ENCODE measurements at regions not wholly inside any gene's neighbourhood (a gene's known extent, or its start where the extent isn't known, plus 50 kb on each side); places are given as distances from the start of the nearest gene placed in this dataset.
"Not testable (repeated sequence)": the region's sequence is repeated elsewhere in the genome, so short reads cannot be mapped to it uniquely, and the experiment has no call there.

DNA sequence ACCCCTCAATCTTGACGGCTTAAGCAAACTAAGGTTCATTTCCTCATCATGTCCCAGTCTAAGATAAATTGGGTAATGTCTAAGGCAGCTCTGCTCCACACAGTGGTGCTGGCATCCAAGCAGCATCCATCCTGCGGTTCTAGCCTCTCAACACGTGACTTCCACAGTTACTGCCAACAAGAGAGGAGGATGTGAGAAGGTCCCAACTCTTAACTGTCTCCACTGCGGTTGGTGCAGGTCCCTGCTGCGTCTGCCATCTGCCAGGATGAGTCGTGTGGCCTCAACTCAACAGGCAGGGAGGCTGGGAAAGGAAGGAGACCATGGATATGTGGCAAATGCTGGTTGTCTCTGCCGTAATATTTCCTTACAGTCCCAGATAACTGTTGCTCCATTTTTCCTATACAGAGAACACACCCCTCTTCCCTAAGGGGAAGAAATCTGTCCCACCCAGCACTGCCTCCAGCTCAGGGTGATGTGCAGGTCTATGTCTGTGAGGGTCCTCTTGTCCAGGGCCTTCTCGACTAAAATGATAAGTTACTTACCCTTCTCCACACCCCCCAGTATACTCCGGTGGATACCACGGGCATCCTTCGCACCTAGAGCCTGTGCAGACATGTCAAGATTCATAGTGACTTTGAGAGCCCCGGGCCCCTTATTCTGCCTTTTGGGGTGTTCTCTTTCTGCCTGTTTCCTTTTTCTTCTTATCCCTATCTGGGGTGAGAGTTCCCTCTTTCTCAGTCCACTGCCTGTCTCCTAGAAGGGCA, 64.7 kb downstream of the KCNJ18 start:
- no TSS peak for BruUV-seq (replicated peaks)
- intact Hi-C loops (cut with micrococcal nuclease) = no loop called here
- H3K27me3 Mint-ChIP-seq (ENCODE audit: insufficient read depth, unreplicated experiment) = no peaks in the 10 kb centered on the region

DNA sequence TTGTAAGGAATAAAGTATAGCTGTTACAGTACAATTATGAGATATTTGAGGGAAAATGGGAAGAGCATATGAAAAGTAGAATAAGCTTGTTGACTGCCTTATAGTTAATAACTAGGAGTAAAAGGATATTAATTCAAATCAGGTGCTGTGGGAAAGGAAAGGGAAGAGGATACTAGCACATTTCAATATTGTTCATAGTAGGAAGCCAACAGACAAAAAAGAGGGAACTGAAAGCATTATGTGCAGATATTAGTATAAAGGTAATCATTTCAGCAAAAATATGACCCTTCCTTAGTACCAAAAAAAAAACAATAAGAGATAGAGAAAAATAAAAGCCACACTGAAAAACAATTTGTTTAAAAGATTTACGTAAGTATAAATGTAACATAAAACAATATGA, 67.3 kb downstream of the KCNJ18 start:
- POLR2A ChIA-PET = not testable (repeated sequence)
- H3K9me3 Mint-ChIP-seq (ENCODE audit: unreplicated experiment) = peaks cover 15% of the 10 kb centered on the region

More for the DNA sequence above, 64.7 kb downstream of the KCNJ18 start:
- no peaks in the 10 kb centered on the region for H3K36me3 Mint-ChIP-seq (ENCODE audit: insufficient read depth, unreplicated experiment)
- TF ChIP-seq, protein P1, sequence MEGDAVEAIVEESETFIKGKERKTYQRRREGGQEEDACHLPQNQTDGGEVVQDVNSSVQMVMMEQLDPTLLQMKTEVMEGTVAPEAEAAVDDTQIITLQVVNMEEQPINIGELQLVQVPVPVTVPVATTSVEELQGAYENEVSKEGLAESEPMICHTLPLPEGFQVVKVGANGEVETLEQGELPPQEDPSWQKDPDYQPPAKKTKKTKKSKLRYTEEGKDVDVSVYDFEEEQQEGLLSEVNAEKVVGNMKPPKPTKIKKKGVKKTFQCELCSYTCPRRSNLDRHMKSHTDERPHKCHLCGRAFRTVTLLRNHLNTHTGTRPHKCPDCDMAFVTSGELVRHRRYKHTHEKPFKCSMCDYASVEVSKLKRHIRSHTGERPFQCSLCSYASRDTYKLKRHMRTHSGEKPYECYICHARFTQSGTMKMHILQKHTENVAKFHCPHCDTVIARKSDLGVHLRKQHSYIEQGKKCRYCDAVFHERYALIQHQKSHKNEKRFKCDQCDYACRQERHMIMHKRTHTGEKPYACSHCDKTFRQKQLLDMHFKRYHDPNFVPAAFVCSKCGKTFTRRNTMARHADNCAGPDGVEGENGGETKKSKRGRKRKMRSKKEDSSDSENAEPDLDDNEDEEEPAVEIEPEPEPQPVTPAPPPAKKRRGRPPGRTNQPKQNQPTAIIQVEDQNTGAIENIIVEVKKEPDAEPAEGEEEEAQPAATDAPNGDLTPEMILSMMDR (IDR thresholded peaks at IDR 0.05; ENCODE audit: unreplicated experiment) = no peak
- DNase-seq (ENCODE audit: unreplicated experiment) = no peak
- H3K27ac Mint-ChIP-seq (ENCODE audit: low read depth, unreplicated experiment) = no peak overlapping the region
- peaks cover 22% of the 10 kb centered on the region for H3K9me3 Mint-ChIP-seq (ENCODE audit: unreplicated experiment)
- no peaks in the 10 kb centered on the region for H3K4me1 Mint-ChIP-seq (ENCODE audit: insufficient read depth, unreplicated experiment)
- POLR2A ChIA-PET = no interaction called here
- CTCF ChIA-PET = no interaction called here
- H3K4me3 Mint-ChIP-seq (ENCODE audit: unreplicated experiment) = no peak overlapping the region

DNA sequence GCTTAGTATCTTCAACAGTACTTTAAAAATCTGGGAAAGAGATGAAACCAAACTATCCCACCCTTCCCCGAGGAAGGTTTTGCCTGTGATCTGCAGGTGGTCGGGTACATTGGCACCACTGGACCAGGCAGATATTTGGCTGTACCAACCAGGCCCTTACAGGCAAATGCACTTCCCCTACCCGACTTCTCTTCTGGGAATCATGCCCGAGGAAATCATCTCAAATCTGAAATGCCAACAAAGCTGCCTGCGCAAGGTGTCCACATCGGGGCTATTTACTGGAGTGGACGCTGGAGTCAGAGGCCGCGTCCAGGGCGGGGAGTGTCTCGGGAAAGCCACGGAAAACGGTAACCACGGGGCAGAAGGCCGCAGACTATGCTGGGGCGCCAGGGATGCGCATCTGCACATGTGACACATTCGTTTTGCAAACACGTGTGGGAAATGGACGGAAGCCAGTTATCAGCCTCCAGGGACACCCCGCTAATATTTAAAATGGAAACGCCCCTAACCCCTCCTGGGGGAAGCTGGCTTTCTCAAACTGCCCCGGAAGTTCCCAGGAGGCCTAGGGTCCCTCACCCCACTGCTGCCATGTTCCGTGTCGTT, 71.5 kb downstream of the KCNJ18 start:
- BruUV-seq (replicated peaks); H3K4me3 Mint-ChIP-seq (ENCODE audit: unreplicated experiment); POLR2A ChIA-PET; DNase-seq (ENCODE audit: unreplicated experiment); intact Hi-C loops (cut with micrococcal nuclease); H3K27ac Mint-ChIP-seq (ENCODE audit: low read depth, unreplicated experiment); CTCF ChIA-PET; H3K36me3 Mint-ChIP-seq (ENCODE audit: insufficient read depth, unreplicated experiment); H3K27me3 Mint-ChIP-seq (ENCODE audit: insufficient read depth, unreplicated experiment); H3K4me1 Mint-ChIP-seq (ENCODE audit: insufficient read depth, unreplicated experiment): not testable (repeated sequence)
- peaks cover 16% of the 10 kb centered on the region for H3K9me3 Mint-ChIP-seq (ENCODE audit: unreplicated experiment)

More for the DNA sequence above, 67.3 kb downstream of the KCNJ18 start:
- H3K4me3 Mint-ChIP-seq (ENCODE audit: unreplicated experiment); DNase-seq (ENCODE audit: unreplicated experiment); H3K36me3 Mint-ChIP-seq (ENCODE audit: insufficient read depth, unreplicated experiment); H3K4me1 Mint-ChIP-seq (ENCODE audit: insufficient read depth, unreplicated experiment); BruUV-seq (replicated peaks); CTCF ChIA-PET; intact Hi-C loops (cut with micrococcal nuclease); H3K27ac Mint-ChIP-seq (ENCODE audit: low read depth, unreplicated experiment); H3K27me3 Mint-ChIP-seq (ENCODE audit: insufficient read depth, unreplicated experiment): not testable (repeated sequence)

DNA sequence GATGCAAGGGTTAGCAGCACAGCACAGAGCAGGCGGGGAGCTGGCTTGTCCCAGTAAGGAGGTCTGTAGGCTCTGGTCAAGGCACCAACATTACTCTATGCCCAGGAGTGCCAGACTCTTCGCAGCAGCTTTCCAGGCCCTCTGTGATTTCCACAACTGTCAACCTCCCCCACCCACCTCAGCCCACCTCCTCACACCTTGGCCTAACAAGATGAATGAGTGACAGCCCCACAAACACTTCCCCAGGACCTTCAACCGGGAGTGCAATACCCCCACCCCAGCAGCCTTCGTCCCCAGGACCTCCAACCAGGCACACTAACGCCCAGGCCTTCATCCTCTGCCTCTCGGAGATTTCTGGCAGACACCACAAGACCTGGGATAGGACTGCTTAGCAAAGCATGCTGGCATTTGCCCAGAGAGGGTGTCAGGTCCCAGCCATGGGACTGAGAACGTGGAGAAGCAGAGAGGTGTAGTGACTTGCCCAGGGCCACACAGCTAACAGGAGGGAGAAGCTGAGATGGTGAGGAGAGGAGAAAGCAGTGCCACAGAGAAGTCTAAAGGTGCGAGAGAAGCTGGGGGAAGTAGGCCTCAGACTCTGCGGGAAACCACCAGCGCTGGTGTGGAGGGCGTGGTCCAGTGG, 73.4 kb downstream of the KCNJ18 start:
- POLR2A ChIA-PET; DNase-seq (ENCODE audit: unreplicated experiment); H3K4me3 Mint-ChIP-seq (ENCODE audit: unreplicated experiment); H3K27ac Mint-ChIP-seq (ENCODE audit: low read depth, unreplicated experiment); H3K36me3 Mint-ChIP-seq (ENCODE audit: insufficient read depth, unreplicated experiment); H3K27me3 Mint-ChIP-seq (ENCODE audit: insufficient read depth, unreplicated experiment); BruUV-seq (replicated peaks); CTCF ChIA-PET; H3K4me1 Mint-ChIP-seq (ENCODE audit: insufficient read depth, unreplicated experiment); intact Hi-C loops (cut with micrococcal nuclease): not testable (repeated sequence)
- peaks cover 10% of the 10 kb centered on the region for H3K9me3 Mint-ChIP-seq (ENCODE audit: unreplicated experiment)

DNA sequence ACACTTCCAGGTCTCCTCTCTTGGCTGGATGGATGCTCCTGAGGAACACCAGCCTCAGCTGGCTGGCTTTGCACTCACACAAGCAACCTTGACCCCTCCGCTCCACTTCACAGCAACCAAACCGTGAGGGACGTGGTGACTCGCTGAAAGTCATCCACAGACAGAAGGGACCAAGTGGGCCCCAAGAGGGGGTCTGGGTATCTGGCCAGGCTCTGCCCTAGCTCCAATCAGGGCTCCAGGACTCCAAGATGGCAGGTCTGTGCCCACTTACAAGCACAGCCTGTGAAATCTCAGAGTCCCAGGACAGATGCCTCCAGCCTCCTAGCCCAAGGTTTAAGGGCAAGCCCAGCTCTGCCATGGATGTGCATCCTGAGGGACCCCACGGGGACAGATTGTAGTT, 74.2 kb downstream of the KCNJ18 start:
- DNase-seq (ENCODE audit: unreplicated experiment); H3K4me1 Mint-ChIP-seq (ENCODE audit: insufficient read depth, unreplicated experiment); H3K36me3 Mint-ChIP-seq (ENCODE audit: insufficient read depth, unreplicated experiment); POLR2A ChIA-PET; H3K27ac Mint-ChIP-seq (ENCODE audit: low read depth, unreplicated experiment); H3K4me3 Mint-ChIP-seq (ENCODE audit: unreplicated experiment); CTCF ChIA-PET; intact Hi-C loops (cut with micrococcal nuclease); H3K27me3 Mint-ChIP-seq (ENCODE audit: insufficient read depth, unreplicated experiment); BruUV-seq (replicated peaks): not testable (repeated sequence)
- H3K9me3 Mint-ChIP-seq (ENCODE audit: unreplicated experiment) = peaks cover 10% of the 10 kb centered on the region

DNA sequence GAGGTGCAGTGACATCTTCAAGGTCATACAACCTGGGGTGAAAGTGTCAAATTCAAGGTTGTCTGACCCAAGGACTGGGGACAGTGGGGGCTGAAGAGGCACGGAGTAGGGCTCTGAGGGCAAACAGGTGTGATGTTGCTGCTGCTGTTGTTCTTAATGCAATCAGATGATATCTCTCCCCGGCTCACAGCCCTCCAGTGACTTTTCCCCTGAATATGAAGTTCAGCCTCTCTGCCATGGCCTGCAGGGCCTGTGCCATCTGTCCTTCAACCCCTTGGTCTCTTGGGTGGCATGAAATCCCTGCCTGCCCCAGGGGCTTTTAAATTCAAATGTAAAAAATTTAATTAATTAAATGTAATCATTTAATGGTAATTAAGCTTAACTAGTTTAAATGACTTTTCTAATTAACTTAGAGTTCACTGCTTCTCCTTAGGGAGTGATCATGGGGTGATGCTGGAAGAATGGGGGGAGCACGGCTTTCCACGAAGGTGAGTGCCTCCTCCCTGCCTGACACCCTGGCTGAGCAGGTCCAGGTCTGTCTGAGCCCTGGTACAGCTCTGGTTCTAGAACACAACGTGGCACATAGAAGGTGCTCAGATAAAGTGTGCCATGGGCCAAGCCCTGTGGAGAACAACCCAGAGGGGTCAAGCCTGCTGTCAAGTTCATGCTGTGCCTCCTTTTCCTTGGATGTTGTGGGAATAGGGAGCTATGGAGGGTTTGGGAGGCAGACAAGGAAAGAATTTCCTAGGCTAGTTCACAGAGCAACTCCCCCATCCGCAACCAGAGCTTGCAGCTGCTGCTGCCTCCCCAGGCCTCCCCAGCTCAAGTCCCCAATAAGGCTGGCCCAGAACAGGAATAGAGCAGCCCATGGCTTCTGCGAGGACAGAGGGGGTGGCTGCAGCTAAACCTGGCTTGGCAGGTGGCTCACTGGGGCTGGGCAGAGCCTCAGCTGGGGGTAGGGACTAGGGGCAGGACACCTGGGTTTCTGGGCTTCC, 75.1 kb downstream of the KCNJ18 start:
- BruUV-seq (replicated peaks); H3K27me3 Mint-ChIP-seq (ENCODE audit: insufficient read depth, unreplicated experiment): not testable (repeated sequence)

DNA sequence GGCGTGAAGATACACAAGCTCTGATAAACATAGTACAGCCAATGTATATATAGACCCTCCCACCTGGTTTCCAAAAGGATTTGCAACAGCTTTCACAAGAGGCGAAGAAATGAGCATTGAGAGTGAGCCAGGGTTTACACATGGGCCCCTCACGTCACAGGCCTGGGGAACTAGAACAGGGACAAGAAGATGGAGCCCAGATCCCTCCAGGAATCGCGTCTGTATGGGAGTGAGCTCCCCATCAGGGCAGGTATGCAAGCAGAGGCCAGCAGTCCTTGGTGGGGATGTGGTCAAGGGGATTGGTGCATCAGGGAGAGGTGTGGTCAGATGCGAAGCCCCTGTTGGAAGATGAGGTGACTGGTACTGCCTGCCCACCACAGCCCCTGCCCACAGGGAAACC, 75.9 kb downstream of the KCNJ18 start:
- BruUV-seq (replicated peaks); intact Hi-C loops (cut with micrococcal nuclease); H3K27ac Mint-ChIP-seq (ENCODE audit: low read depth, unreplicated experiment); CTCF ChIA-PET; H3K4me1 Mint-ChIP-seq (ENCODE audit: insufficient read depth, unreplicated experiment); H3K4me3 Mint-ChIP-seq (ENCODE audit: unreplicated experiment); POLR2A ChIA-PET; H3K27me3 Mint-ChIP-seq (ENCODE audit: insufficient read depth, unreplicated experiment); DNase-seq (ENCODE audit: unreplicated experiment); H3K36me3 Mint-ChIP-seq (ENCODE audit: insufficient read depth, unreplicated experiment): not testable (repeated sequence)
- H3K9me3 Mint-ChIP-seq (ENCODE audit: unreplicated experiment) = peaks cover 10% of the 10 kb centered on the region

More for the DNA sequence above, 75.1 kb downstream of the KCNJ18 start:
- DNase-seq (ENCODE audit: unreplicated experiment); intact Hi-C loops (cut with micrococcal nuclease); H3K36me3 Mint-ChIP-seq (ENCODE audit: insufficient read depth, unreplicated experiment); CTCF ChIA-PET; H3K27ac Mint-ChIP-seq (ENCODE audit: low read depth, unreplicated experiment); POLR2A ChIA-PET; H3K4me3 Mint-ChIP-seq (ENCODE audit: unreplicated experiment); H3K4me1 Mint-ChIP-seq (ENCODE audit: insufficient read depth, unreplicated experiment): not testable (repeated sequence)
- H3K9me3 Mint-ChIP-seq (ENCODE audit: unreplicated experiment) = peaks cover 10% of the 10 kb centered on the region

Data from MCF 10A (cell line).